ENCODE measurements at regions not wholly inside any gene's neighbourhood (a gene's known extent, or its start where the extent isn't known, plus 50 kb on each side); places are given as distances from the start of the nearest gene placed in this dataset.
"Not testable (repeated sequence)": the region's sequence is repeated elsewhere in the genome, so short reads cannot be mapped to it uniquely, and the experiment has no call there.

- POLR2A ChIA-PET = no interaction called here
- H4K20me1 ChIP-seq (ENCODE audit: insufficient read depth) = no peaks in the 10 kb centered on the region
- TF ChIP-seq SRF (IDR thresholded peaks at IDR 0.05; ENCODE audit: low read depth) (no peak), JUND (IDR thresholded peaks at IDR 0.05) (no peak), YY1 (IDR thresholded peaks at IDR 0.05; ENCODE audit: extremely low read depth, insufficient replicate concordance, low read depth, low read length) (no peak), ZFX (IDR thresholded peaks at IDR 0.05) (no peak), SIN3A (IDR thresholded peaks at IDR 0.05; ENCODE audit: low read depth) (no peak), TCF7L2 (IDR thresholded peaks at IDR 0.05; ENCODE audit: borderline replicate concordance, extremely low read depth, insufficient read depth, insufficient read length) (no peak), ELF1 (IDR thresholded peaks at IDR 0.05; ENCODE audit: borderline replicate concordance, low read depth) (no peak), ATF3 (IDR thresholded peaks at IDR 0.05) (no peak), RAD21 (IDR thresholded peaks at IDR 0.05; ENCODE audit: low read depth) (no peak), CEBPB (IDR thresholded peaks at IDR 0.05; ENCODE audit: low read depth) (no peak), CBX3 (IDR thresholded peaks at IDR 0.05; ENCODE audit: low read depth) (no peak), FOSL1 (IDR thresholded peaks at IDR 0.05; ENCODE audit: low read depth) (no peak), MAX (IDR thresholded peaks at IDR 0.05) (no peak), POLR2AphosphoS5 (IDR thresholded peaks at IDR 0.05; ENCODE audit: low read depth, low read length) (no peak), CTCF (IDR thresholded peaks at IDR 0.05 in 2 of 3, conservative IDR thresholded peaks at IDR 0.05 in 1 of 3; ENCODE audit: borderline replicate concordance in 1 of 3, insufficient read depth in 1 of 3, low read depth in 2 of 3, low read length in 2 of 3) (no peak)
- no peaks in the 10 kb centered on the region for H3K79me2 ChIP-seq (ENCODE audit: insufficient read depth, low read length)
- no peak overlapping the region for H2AFZ ChIP-seq (ENCODE audit: low read depth, low read length, poor library complexity, severe bottlenecking)
- no peak overlapping the region for H3K27ac ChIP-seq (ENCODE audit: low read depth, low read length)
- no peak overlapping the region for H3K4me3 ChIP-seq (replicated peaks in 1 of 2; ENCODE audit: low read depth in 1 of 2, low read length in 2 of 2)
- no peaks in the 10 kb centered on the region for H3K9me3 ChIP-seq (ENCODE audit: control insufficient read depth in 1 of 2, insufficient read depth in 1 of 2, low read depth in 1 of 2, low read length in 2 of 2)
- H3K36me3 ChIP-seq (ENCODE audit: control insufficient read depth in 1 of 2, insufficient read depth in 2 of 2, low read length in 2 of 2) = no peaks in the 10 kb centered on the region
- H3K9me2 ChIP-seq (ENCODE audit: insufficient read depth) = no peaks in the 10 kb centered on the region
- no peaks in the 10 kb centered on the region for H3K4me1 ChIP-seq (ENCODE audit: control insufficient read depth in 1 of 2, insufficient read depth in 2 of 2, low read length in 2 of 2)
- CTCF ChIA-PET = no interaction called here
- DNase-seq (ENCODE audit: low read depth, low spot score) (no peak), ATAC-seq (no peak)
- RAD21 ChIA-PET (ENCODE audit: low non-redundant PET in 1 of 2, low total read pairs in 2 of 2, uncharacterized antibody in 2 of 2, unreplicated experiment in 2 of 2) = no interaction called here
- H3K4me2 ChIP-seq (ENCODE audit: low read length) = no peak overlapping the region
- H3K9ac ChIP-seq (ENCODE audit: low read length) = no peak overlapping the region
- H3K27me3 ChIP-seq (ENCODE audit: insufficient read depth, low read length) = no peaks in the 10 kb centered on the region
- no TSS peak for BruUV-seq (replicated peaks)
- intact Hi-C loops (cut with micrococcal nuclease) = no loop called here
Measured at GRCh38 chr12:60235261-60235660, 639.4 kb downstream of the SLC16A7 start.

GRCh38 chr12:60236416-60236815 lies 640.6 kb downstream of the SLC16A7 start:
- DNase-seq (ENCODE audit: low read depth, low spot score); H3K9ac ChIP-seq (ENCODE audit: low read length); H3K4me2 ChIP-seq (ENCODE audit: low read length); H4K20me1 ChIP-seq (ENCODE audit: insufficient read depth); H3K36me3 ChIP-seq (ENCODE audit: control insufficient read depth in 1 of 2, insufficient read depth in 2 of 2, low read length in 2 of 2); H3K27ac ChIP-seq (ENCODE audit: low read depth, low read length); H3K4me1 ChIP-seq (ENCODE audit: control insufficient read depth in 1 of 2, insufficient read depth in 2 of 2, low read length in 2 of 2); H3K4me3 ChIP-seq (replicated peaks in 1 of 2; ENCODE audit: low read depth in 1 of 2, low read length in 2 of 2); RAD21 ChIA-PET (ENCODE audit: low non-redundant PET in 1 of 2, low total read pairs in 2 of 2, uncharacterized antibody in 2 of 2, unreplicated experiment in 2 of 2); CTCF ChIA-PET; H2AFZ ChIP-seq (ENCODE audit: low read depth, low read length, poor library complexity, severe bottlenecking); H3K9me3 ChIP-seq (ENCODE audit: control insufficient read depth in 1 of 2, insufficient read depth in 1 of 2, low read depth in 1 of 2, low read length in 2 of 2); H3K79me2 ChIP-seq (ENCODE audit: insufficient read depth, low read length); POLR2A ChIA-PET; intact Hi-C loops (cut with micrococcal nuclease); ATAC-seq; H3K9me2 ChIP-seq (ENCODE audit: insufficient read depth); BruUV-seq (replicated peaks); H3K27me3 ChIP-seq (ENCODE audit: insufficient read depth, low read length): not testable (repeated sequence)
